Spleen (tissue), 11 donors: ENCODE measurements at regions not wholly inside any gene's neighbourhood (a gene's known extent, or its start where the extent isn't known, plus 50 kb on each side); places are given as distances from the start of the nearest gene placed in this dataset.

ENCODE experiments used
- DNase-seq: peaks from one replicate; pipeline ENCODE4 v3.0.0-alpha.2; 2020
- H3K27ac ChIP-seq, 8 donors: fragments of 200-600 bp; sonication (generic) in 7 of 8; 1 replicate in 4 of 8; 2 replicates in 4 of 8; pipeline versions ENCODE4 v1.5.0 to v1.8.0; 2016 to 2021; ENCODE audit warnings: inconsistent platforms in 4 of 8, mild to moderate bottlenecking in 4 of 8, moderate library complexity in 1 of 8
- H3K27me3 ChIP-seq, 7 donors: fragments of 200-600 bp; sonication (generic) in 6 of 7; replicated peaks in 1 of 7; 1 replicate in 4 of 7; 2 replicates in 3 of 7; pipeline versions ENCODE4 v1.5.0 to v1.8.0; 2016 to 2021; ENCODE audit warnings: inconsistent platforms in 3 of 7, mild to moderate bottlenecking in 1 of 7
- H3K36me3 ChIP-seq, 6 donors: fragments of 200-600 bp; sonication (generic) in 5 of 6; 1 replicate in 4 of 6; 2 replicates in 2 of 6; pipeline versions ENCODE4 v1.5.0 to v1.8.0; 2016 to 2021; ENCODE audit warnings: inconsistent platforms in 2 of 6
- H3K4me1 ChIP-seq, 6 donors: fragments of 200-600 bp; sonication (generic) in 5 of 6; 1 replicate in 3 of 6; 2 replicates in 3 of 6; pipeline versions ENCODE4 v1.5.0 to v1.8.0; 2016 to 2021; ENCODE audit warnings: inconsistent platforms in 3 of 6
- H3K4me3 ChIP-seq, 8 donors: fragments of 200-600 bp; sonication (generic) in 7 of 8; 1 replicate in 4 of 8; 2 replicates in 4 of 8; pipeline versions ENCODE4 v1.5.0 to v1.8.0; 2016 to 2021; ENCODE audit warnings: inconsistent platforms in 4 of 8, mild to moderate bottlenecking in 4 of 8, moderate library complexity in 2 of 8
- H3K9me3 ChIP-seq, 8 donors: fragments of 200-600 bp; sonication (generic) in 7 of 8; 1 replicate in 4 of 8; 2 replicates in 4 of 8; pipeline versions ENCODE4 v1.5.0 to v1.8.0; 2016 to 2021; ENCODE audit warnings: inconsistent platforms in 4 of 8
- CTCF ChIP-seq, 11 experiments: fragments of 200-600 bp in 7 of 11; fragments of 450-650 bp in 4 of 11; sonication (generic) in 4 of 11; IDR thresholded peaks in 8 of 11; conservative IDR thresholded peaks in 3 of 11; 1 replicate in 7 of 11; 2 replicates in 4 of 11; pipeline versions ENCODE4 v1.4.0 to v1.8.0; 2016 to 2021; ENCODE audit warnings: antibody characterized with exemption in 11 of 11, inconsistent platforms in 4 of 11, mild to moderate bottlenecking in 1 of 11
- POLR2A ChIP-seq, 3 donors: fragments of 450-650 bp; IDR thresholded peaks; one replicate each; pipeline ENCODE4 v1.5.1; 2017; ENCODE audit warnings: antibody characterized with exemption in 3 of 3, mild to moderate bottlenecking in 1 of 3
- POLR2AphosphoS5 ChIP-seq, 3 donors: sonication (generic); formaldehyde crosslinking; IDR thresholded peaks; one replicate each; pipeline ENCODE4 v1.5.1; 2017; ENCODE audit warnings: antibody characterized with exemption in 3 of 3
- WGBS, 5 donors: extraction: QIAGEN DNeasy Blood & Tissue Kit in 3 of 5; methylation state at CpG; one replicate each; pipeline versions ENCODE4 v1.1.5 to v1.1.7; 2013 to 2018; 5-methylcytosine and 5-hydroxymethylcytosine counted together
- intact Hi-C: fragments of 100-400 bp; cut with DNase I; formaldehyde crosslinking; loops from one replicate; pipeline ENCODE4 v1.15.0; 2023; ENCODE audit warnings: low total_unique reads
- donor health status: healthy with polysubstance abuse.
- donor health status: DM: no; HTN: no; CAD: no; lungs with moderate emphysema.
- donor health status: DM: no; HTN: no; CAD: no.
- donor health status: Bipolar disorder and iron deficiency.
- donor health status: healthy.
- donor health status: DM: no; HTN: no; CAD: no.
- donor health status: DM: yes; HTN: yes; CAD: no.

- H3K27ac ChIP-seq: peak overlapping the region in 4 of 8 donors; percentile 54 to 64 (median 60)
- DNase-seq: no peak
- TF ChIP-seq CTCF (IDR thresholded peaks at IDR 0.05 in 8 of 11, conservative IDR thresholded peaks at IDR 0.05 in 3 of 11) (peak in 1 of 11 experiments; percentile 12), POLR2A (IDR thresholded peaks at IDR 0.05) (no peak), POLR2AphosphoS5 (IDR thresholded peaks at IDR 0.05) (no peak)
- WGBS, 5 donors: 54 to 61% (median 59%) methylated on average over 7 of the region's 7 CpGs
- no peaks in the 10 kb centered on the region for H3K27me3 ChIP-seq
- intact Hi-C loops: no loop called here
- H3K36me3 ChIP-seq: no peaks in the 10 kb centered on the region
- no peak overlapping the region for H3K4me3 ChIP-seq
- no peaks in the 10 kb centered on the region for H3K9me3 ChIP-seq
- peaks cover 0 to 43% (median 17%) of the 10 kb centered on the region in 6 donors for H3K4me1 ChIP-seq
These were observed 102.4 kb downstream of the VAPA start for GRCh38 chr18:10015941-10016819.

GRCh38 chr18:10017043-10017442 is 103.2 kb downstream of the VAPA start:
- Histone ChIP-seq H3K27ac (peak overlapping the region in 4 of 8 donors; percentile 54 to 64 (median 60)), H3K9me3 (no peaks in the 10 kb centered on the region), H3K4me1 (peaks cover 0 to 43% (median 17%) of the 10 kb centered on the region in 6 donors), H3K36me3 (no peaks in the 10 kb centered on the region), H3K4me3 (no peak overlapping the region), H3K27me3 (no peaks in the 10 kb centered on the region)
- 50 to 89% (median 72%) methylated on average over 2 of the region's 2 CpGs for WGBS, 5 donors
- intact Hi-C loops: no loop called here
- no peak for DNase-seq
- TF ChIP-seq POLR2AphosphoS5 (IDR thresholded peaks at IDR 0.05) (no peak), CTCF (IDR thresholded peaks at IDR 0.05 in 8 of 11, conservative IDR thresholded peaks at IDR 0.05 in 3 of 11) (no peak), POLR2A (IDR thresholded peaks at IDR 0.05) (no peak)

- intact Hi-C loops: no loop called here
- H3K4me3 ChIP-seq: no peak overlapping the region
- no peaks in the 10 kb centered on the region for H3K9me3 ChIP-seq
- TF ChIP-seq CTCF (IDR thresholded peaks at IDR 0.05 in 8 of 11, conservative IDR thresholded peaks at IDR 0.05 in 3 of 11): no peak
- TF ChIP-seq POLR2AphosphoS5 (IDR thresholded peaks at IDR 0.05): no peak
- no peak for TF ChIP-seq POLR2A (IDR thresholded peaks at IDR 0.05)
- H3K4me1 ChIP-seq: peaks cover 0 to 43% (median 17%) of the 10 kb centered on the region in 6 donors
- H3K36me3 ChIP-seq: no peaks in the 10 kb centered on the region
- no peak for DNase-seq
- WGBS, 5 donors: 89 to 97% (median 93%) methylated on average over 5 of the region's 5 CpGs
- no peaks in the 10 kb centered on the region for H3K27me3 ChIP-seq
- no peak overlapping the region for H3K27ac ChIP-seq
These were observed 104.5 kb downstream of the VAPA start for GRCh38 chr18:10018289-10018688.

- no peak for DNase-seq
- Histone ChIP-seq H3K27ac (peak overlapping the region in 3 of 8 donors; percentile 8 to 35 (median 16)), H3K4me3 (no peak overlapping the region), H3K36me3 (no peaks in the 10 kb centered on the region), H3K4me1 (peaks cover 0 to 41% (median 17%) of the 10 kb centered on the region in 6 donors), H3K27me3 (no peaks in the 10 kb centered on the region), H3K9me3 (no peaks in the 10 kb centered on the region)
- no peak for TF ChIP-seq CTCF (IDR thresholded peaks at IDR 0.05 in 8 of 11, conservative IDR thresholded peaks at IDR 0.05 in 3 of 11)
- no peak for TF ChIP-seq POLR2A (IDR thresholded peaks at IDR 0.05)
- TF ChIP-seq POLR2AphosphoS5 (IDR thresholded peaks at IDR 0.05): no peak
- 28 to 48% (median 36%) methylated on average over 6 of the region's 6 CpGs for WGBS, 5 donors
- intact Hi-C loops: no loop called here
These were observed 106.4 kb downstream of the VAPA start for GRCh38 chr18:10020171-10020570.
